Heart right ventricle (tissue), 16 donors: ENCODE measurements at regions not wholly inside any gene's neighbourhood (a gene's known extent, or its start where the extent isn't known, plus 50 kb on each side); places are given as distances from the start of the nearest gene placed in this dataset.

Experiments used
- ATAC-seq, 8 donors: fragments of 200-7000 bp; cut with Tn5 transposase; one replicate each; pipeline ENCODE4 v1.9.1; 2020; ENCODE audit warnings: mild to moderate bottlenecking in 8 of 8, moderate library complexity in 8 of 8, moderate number of reproducible peaks in 1 of 8
- DNase-seq, 2 donors: peaks; one replicate each; pipeline ENCODE4 v3.0.0-alpha.2; 2020
- H3K27ac ChIP-seq, 10 donors: fragments of 200-600 bp; sonication (generic) in 2 of 10; one replicate each; pipeline versions ENCODE4 v1.5.0 to v1.8.0; 2020 to 2022; ENCODE audit warnings: mild to moderate bottlenecking in 3 of 10
- H3K27me3 ChIP-seq, 7 donors: fragments of 200-600 bp; one replicate each; pipeline ENCODE4 v1.8.0; 2021 to 2022; ENCODE audit warnings: mild to moderate bottlenecking in 2 of 7
- H3K36me3 ChIP-seq, 9 donors: fragments of 200-600 bp; sonication (generic) in 1 of 9; one replicate each; pipeline versions ENCODE4 v1.5.0 to v1.8.0; 2020 to 2022; ENCODE audit warnings: mild to moderate bottlenecking in 2 of 9
- H3K4me1 ChIP-seq, 9 donors: fragments of 200-600 bp; sonication (generic) in 1 of 9; one replicate each; pipeline versions ENCODE4 v1.5.0 to v1.8.0; 2020 to 2022; ENCODE audit warnings: mild to moderate bottlenecking in 4 of 9
- H3K4me3 ChIP-seq, 10 donors: fragments of 200-600 bp; sonication (generic) in 2 of 10; one replicate each; pipeline versions ENCODE4 v1.5.0 to v1.8.0; 2020 to 2022; ENCODE audit warnings: mild to moderate bottlenecking in 7 of 10, moderate library complexity in 2 of 10
- H3K9me3 ChIP-seq, 11 donors: fragments of 200-600 bp in 10 of 11; sonication (generic) in 2 of 11; one replicate each; pipeline versions ENCODE4 v1.5.0 to v1.8.0; 2013 to 2022; ENCODE audit warnings: mild to moderate bottlenecking in 2 of 11, control low read depth in 1 of 11, moderate library complexity in 1 of 11
- WGBS, 2 donors: extraction: QIAGEN DNeasy Blood & Tissue Kit; methylation state at CpG; one replicate each; pipeline ENCODE4 v1.1.7; 2013; ENCODE audit warnings: inconsistent platforms in 1 of 2; 5-methylcytosine and 5-hydroxymethylcytosine counted together
- intact Hi-C, 10 donors: fragments of 100-400 bp; cut with DNase I; formaldehyde crosslinking; loops; one replicate each; pipeline versions ENCODE4 v1.11.1 to v1.14.2; 2022
- TF ChIP-seq, protein P1 (sequence below), 9 donors: fragments of 200-600 bp; sonication (generic) in 2 of 9; IDR thresholded peaks; one replicate each; pipeline versions ENCODE4 v1.5.0 to v1.8.0; 2021 to 2022; ENCODE audit warnings: antibody characterized with exemption in 9 of 9, mild to moderate bottlenecking in 5 of 9, moderate library complexity in 1 of 9
- donor health status: Arrhythmogenic right ventricular cardiomyopathy.
- donor health status: ischemic (EF 13 %, LVEDD 7.1; RV severe dilation, severe dysfunction).
- donor health status: healthy with polysubstance abuse.
- donor health status: DM: no; HTN: yes; CAD: no.
- donor health status: DM: no; HTN: no; CAD: no.
- donor health status: ischemic (EF 25% LVEDD 6.9; RV normal size, moderate dysfunction).
- donor health status: ischemic (EF 25% LVEDD 5.7; RV mildly dilated, moderate dysfunction).
- donor health status: healthy.
- donor health status: DM: yes; HTN: yes; CAD: no.
- donor health status: Ischemic cardiomyopathy.
- donor health status: ischemic (EF 35%, LVEDD 5.7; RV mildly dilated, moderate dysfunction).
- donor health status: nonischemic (EF 11% LVEDD 7.7; RV severe dilation, severe dysfunction).
- donor health status: DM: yes; HTN: yes; CAD: no.
- donor health status: PGD.
- donor health status: ischemic (EF 29% LVEDD 5.4; RV normal size, mild dysfunction).
- donor health status: nonischemic (EF 23%, LVEDD 6.1; RV moderate dilation, normal function).

DNA sequence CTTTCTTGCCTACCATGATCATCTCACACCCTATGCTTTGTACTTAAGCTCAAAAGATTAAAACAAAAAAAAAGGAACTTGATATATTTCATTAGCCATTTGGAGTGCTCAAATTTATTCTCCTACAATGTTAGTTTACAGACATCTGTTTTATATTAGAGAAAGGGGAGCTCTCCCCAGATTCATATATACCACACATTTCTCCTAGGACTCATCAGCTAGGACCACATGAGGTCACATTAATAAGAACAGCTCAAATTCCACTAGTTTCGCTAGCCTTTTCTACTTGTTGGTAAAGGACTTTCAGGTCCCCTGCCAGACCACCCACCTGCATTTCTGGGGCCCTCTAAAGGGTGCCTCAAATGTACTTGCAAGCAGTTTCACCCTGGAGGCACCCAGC, 151.2 kb upstream of the MMADHC start:
- ATAC-seq: no peak
- intact Hi-C loops: loop anchor here in 1 of 10 donors (2.0 kb wide), 1 partner anchor 52 kb away; no protein-coding TSS in a partner anchor
- no peaks in the 10 kb centered on the region for H3K27me3 ChIP-seq

DNA sequence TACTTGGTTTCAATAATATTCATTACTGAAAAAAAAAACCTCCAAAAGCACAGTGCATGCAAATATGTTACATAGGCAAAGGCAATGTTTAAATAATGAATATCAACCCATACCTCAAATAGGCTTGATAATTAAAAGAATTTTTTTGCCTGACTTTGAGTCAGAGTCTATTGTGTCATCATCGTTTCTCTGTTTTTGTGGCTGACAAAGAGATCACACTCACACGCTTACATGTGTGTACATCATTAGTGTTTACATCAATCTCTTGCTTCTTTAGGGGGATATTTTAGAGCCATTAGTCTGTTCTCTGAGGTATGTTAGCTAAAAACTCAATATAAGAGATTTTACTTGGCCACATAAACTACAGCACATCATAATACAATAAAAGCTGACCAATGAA, 150.3 kb upstream of the MMADHC start:
- ATAC-seq: no peak
- intact Hi-C loops: loop anchor here in 1 of 10 donors (2.0 kb wide), 1 partner anchor 51 kb away; no protein-coding TSS in a partner anchor
- no peaks in the 10 kb centered on the region for H3K9me3 ChIP-seq

More for the DNA sequence above, 151.2 kb upstream of the MMADHC start:
- TF ChIP-seq, protein P1, sequence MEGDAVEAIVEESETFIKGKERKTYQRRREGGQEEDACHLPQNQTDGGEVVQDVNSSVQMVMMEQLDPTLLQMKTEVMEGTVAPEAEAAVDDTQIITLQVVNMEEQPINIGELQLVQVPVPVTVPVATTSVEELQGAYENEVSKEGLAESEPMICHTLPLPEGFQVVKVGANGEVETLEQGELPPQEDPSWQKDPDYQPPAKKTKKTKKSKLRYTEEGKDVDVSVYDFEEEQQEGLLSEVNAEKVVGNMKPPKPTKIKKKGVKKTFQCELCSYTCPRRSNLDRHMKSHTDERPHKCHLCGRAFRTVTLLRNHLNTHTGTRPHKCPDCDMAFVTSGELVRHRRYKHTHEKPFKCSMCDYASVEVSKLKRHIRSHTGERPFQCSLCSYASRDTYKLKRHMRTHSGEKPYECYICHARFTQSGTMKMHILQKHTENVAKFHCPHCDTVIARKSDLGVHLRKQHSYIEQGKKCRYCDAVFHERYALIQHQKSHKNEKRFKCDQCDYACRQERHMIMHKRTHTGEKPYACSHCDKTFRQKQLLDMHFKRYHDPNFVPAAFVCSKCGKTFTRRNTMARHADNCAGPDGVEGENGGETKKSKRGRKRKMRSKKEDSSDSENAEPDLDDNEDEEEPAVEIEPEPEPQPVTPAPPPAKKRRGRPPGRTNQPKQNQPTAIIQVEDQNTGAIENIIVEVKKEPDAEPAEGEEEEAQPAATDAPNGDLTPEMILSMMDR (IDR thresholded peaks at IDR 0.05): no peak
- no peak overlapping the region for H3K4me3 ChIP-seq
- H3K4me1 ChIP-seq: peaks cover 0 to 19% (median 0%) of the 10 kb centered on the region in 9 donors
- WGBS, 2 donors: 89 to 96% methylated on average over 1 of the region's 1 CpG
- DNase-seq: no peak
- H3K27ac ChIP-seq: no peak overlapping the region
- no peaks in the 10 kb centered on the region for H3K36me3 ChIP-seq
- no peaks in the 10 kb centered on the region for H3K9me3 ChIP-seq

DNA sequence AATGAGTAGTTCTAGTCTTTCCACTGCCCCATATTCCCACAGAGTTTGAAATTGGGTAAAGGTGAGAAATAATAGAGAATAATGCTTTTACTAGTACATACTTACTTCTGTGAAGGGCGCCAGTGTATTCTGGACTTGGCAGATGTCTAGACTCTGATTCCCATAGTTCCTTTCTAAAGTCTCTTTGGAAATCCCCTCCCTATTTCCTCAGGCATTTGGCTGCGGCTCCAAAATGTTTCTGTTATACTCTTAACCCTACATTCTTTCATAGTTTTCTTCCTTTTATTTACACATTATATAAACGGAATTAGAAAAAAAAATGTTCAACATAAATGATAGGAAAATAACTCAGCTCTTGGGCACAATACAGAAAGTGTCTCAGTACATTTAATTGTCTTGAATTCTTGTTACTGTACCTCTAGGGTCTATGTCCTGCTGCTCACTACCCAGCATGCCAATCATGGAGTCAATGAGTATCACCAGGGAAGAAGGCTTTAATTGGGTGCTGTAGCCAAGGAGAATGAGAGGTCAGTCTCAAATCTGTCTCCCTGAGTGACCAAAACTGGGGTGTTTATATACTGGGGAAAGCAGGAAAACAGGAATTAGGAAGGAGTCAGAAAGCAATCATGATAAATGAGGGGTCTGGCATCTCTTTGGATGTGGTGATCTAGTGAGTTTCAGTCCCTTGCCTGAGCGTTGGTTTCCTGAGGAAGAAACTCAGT, 147.8 kb upstream of the MMADHC start:
- H3K4me1 ChIP-seq: peaks cover 0 to 20% (median 0%) of the 10 kb centered on the region in 9 donors
- TF ChIP-seq, protein P1 (IDR thresholded peaks at IDR 0.05): no peak
- H3K27ac ChIP-seq: no peak overlapping the region
- DNase-seq (peak in 1 of 2 donors; percentile 5), ATAC-seq (no peak)
- H3K4me3 ChIP-seq: no peak overlapping the region
- intact Hi-C loops: no loop called here
- no peaks in the 10 kb centered on the region for H3K36me3 ChIP-seq
- H3K9me3 ChIP-seq: no peaks in the 10 kb centered on the region
- H3K27me3 ChIP-seq: no peaks in the 10 kb centered on the region
- 53 to 61% methylated on average over 4 of the region's 4 CpGs for WGBS, 2 donors

More for the DNA sequence above, 150.3 kb upstream of the MMADHC start:
- no peak overlapping the region for H3K27ac ChIP-seq
- DNase-seq: no peak
- TF ChIP-seq, protein P1 (IDR thresholded peaks at IDR 0.05): no peak
- H3K4me3 ChIP-seq: no peak overlapping the region
- no peaks in the 10 kb centered on the region for H3K36me3 ChIP-seq
- no peaks in the 10 kb centered on the region for H3K27me3 ChIP-seq
- WGBS, 2 donors: 93 to 94% methylated on average over 2 of the region's 2 CpGs
- peaks cover 0 to 20% (median 0%) of the 10 kb centered on the region in 9 donors for H3K4me1 ChIP-seq

DNA sequence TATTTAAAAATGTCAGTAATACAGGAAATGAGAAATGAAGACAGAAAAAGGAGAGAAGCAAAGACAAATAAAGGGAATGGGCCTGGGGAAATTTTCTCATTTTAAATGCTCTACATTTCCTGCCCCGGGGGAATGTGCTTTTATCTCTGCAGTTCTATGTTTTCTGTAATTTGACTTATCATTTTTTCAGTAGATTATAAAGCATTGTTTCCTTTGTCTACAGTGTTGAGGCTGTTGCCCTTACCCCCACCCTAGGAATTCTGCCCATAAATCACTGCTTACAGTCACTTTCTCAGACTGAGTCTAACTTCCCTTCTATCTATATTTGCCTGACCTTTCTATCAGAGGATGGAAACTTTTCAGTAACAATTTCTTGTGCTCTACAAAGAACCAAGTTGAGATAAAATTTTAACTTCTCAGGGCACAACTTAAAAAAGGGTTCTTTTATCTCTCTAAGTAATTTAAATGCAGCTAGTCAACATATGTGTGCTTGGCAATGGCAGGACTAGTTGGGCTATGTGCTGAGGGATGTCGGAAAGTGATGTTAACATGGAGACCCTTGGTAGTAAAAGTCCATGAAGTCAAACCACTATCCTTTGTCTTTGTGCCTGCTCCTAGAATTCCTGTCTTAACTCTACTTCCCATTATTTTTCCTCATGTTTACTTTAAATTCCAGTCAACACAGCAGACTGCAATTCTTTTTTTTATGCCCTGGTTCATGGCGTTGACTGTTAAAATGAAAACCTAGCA, 146.5 kb upstream of the MMADHC start:
- Histone ChIP-seq H3K27ac (no peak overlapping the region), H3K36me3 (no peaks in the 10 kb centered on the region), H3K9me3 (no peaks in the 10 kb centered on the region), H3K27me3 (no peaks in the 10 kb centered on the region), H3K4me3 (no peak overlapping the region), H3K4me1 (peaks cover 0 to 23% (median 0%) of the 10 kb centered on the region in 9 donors)
- ATAC-seq (no peak), DNase-seq (no peak)
- WGBS, 2 donors: 57 to 62% methylated on average over 3 of the region's 3 CpGs
- TF ChIP-seq, protein P1 (IDR thresholded peaks at IDR 0.05): no peak
- intact Hi-C loops: no loop called here
